ENCODE measurements at regions not wholly inside any gene's neighbourhood (a gene's known extent, or its start where the extent isn't known, plus 50 kb on each side); places are given as distances from the start of the nearest gene placed in this dataset.

GRCh38 chr9:81776834-81777233 lies 87.5 kb upstream of the TLE1 start:
- no peaks in the 10 kb centered on the region for H3K9me2 ChIP-seq
- 73% methylated on average over 2 of the region's 2 CpGs for WGBS (ENCODE audit: low lambda C conversion rate)
- no peak overlapping the region for H3K27ac ChIP-seq (ENCODE audit: low read depth in 2 of 2, low read length in 1 of 2)
- POLR2A ChIA-PET: no interaction called here
- CTCF ChIA-PET: no interaction called here
- no peaks in the 10 kb centered on the region for H4K20me1 ChIP-seq (ENCODE audit: insufficient read depth)
- H3K36me3 ChIP-seq (replicated peaks in 1 of 2; ENCODE audit: control insufficient read depth in 1 of 2, insufficient read depth in 2 of 2, low read length in 1 of 2): no peaks in the 10 kb centered on the region
- peaks cover 7% of the 10 kb centered on the region for H3F3A ChIP-seq (replicated peaks; ENCODE audit: insufficient read depth)
- no peak overlapping the region for H3K4me3 ChIP-seq (ENCODE audit: low read depth in 2 of 2, low read length in 1 of 2)
- no peaks in the 10 kb centered on the region for H3K9me3 ChIP-seq
- TF ChIP-seq CTCF (IDR thresholded peaks at IDR 0.05) (no peak), JUND (IDR thresholded peaks at IDR 0.05) (no peak), CHD2 (IDR thresholded peaks at IDR 0.05; ENCODE audit: low read length, partially characterized antibody) (no peak), ZBTB33 (IDR thresholded peaks at IDR 0.05; ENCODE audit: borderline replicate concordance, low read depth) (no peak), EP300 (IDR thresholded peaks at IDR 0.05; ENCODE audit: borderline replicate concordance in 1 of 2, low read depth in 1 of 2, low read length in 1 of 2) (no peak), TEAD4 (IDR thresholded peaks at IDR 0.05; ENCODE audit: borderline replicate concordance, insufficient read depth) (no peak), REST (IDR thresholded peaks at IDR 0.05; ENCODE audit: low read depth, low read length) (no peak), RAD21 (IDR thresholded peaks at IDR 0.05; ENCODE audit: low read length) (no peak), RCOR1 (IDR thresholded peaks at IDR 0.05; ENCODE audit: low read length) (no peak), IRF3 (IDR thresholded peaks at IDR 0.05; ENCODE audit: low read depth, low read length) (no peak), USF2 (IDR thresholded peaks at IDR 0.05; ENCODE audit: borderline replicate concordance, low read depth, low read length) (no peak), FOXM1 (IDR thresholded peaks at IDR 0.05; ENCODE audit: low read depth) (no peak), NFIC (IDR thresholded peaks at IDR 0.05; ENCODE audit: borderline replicate concordance) (no peak), GATA2 (CRISPR knock-in tag; IDR thresholded peaks at IDR 0.05) (no peak), EZH2phosphoT487 (IDR thresholded peaks at IDR 0.05; ENCODE audit: borderline replicate concordance, low read depth) (no peak), POLR2AphosphoS5 (IDR thresholded peaks at IDR 0.05; ENCODE audit: low read depth, low read length) (no peak), FOXJ3 (CRISPR knock-in tag; IDR thresholded peaks at IDR 0.05) (no peak)
- H2AFZ ChIP-seq (ENCODE audit: low read depth): no peak overlapping the region
- no peak for DNase-seq
- no peaks in the 10 kb centered on the region for H3K79me2 ChIP-seq (ENCODE audit: insufficient read depth)
- H3K4me1 ChIP-seq (ENCODE audit: control insufficient read depth in 1 of 2, insufficient read depth in 2 of 2, low read depth in 1 of 2, low read length in 1 of 2): peaks cover 0 to 3% of the 10 kb centered on the region in 2 experiments; a peak in 1 of 4 replicates
- H3K9ac ChIP-seq: no peak overlapping the region
- H3K27me3 ChIP-seq (ENCODE audit: insufficient read depth): no peaks in the 10 kb centered on the region
- H3K4me2 ChIP-seq: no peak overlapping the region
